WERI-Rb-1 (cell line): ENCODE measurements at regions not wholly inside any gene's neighbourhood (a gene's known extent, or its start where the extent isn't known, plus 50 kb on each side); places are given as distances from the start of the nearest gene placed in this dataset.

Experiments
- DNase-seq: peaks from one replicate; pipeline ENCODE4 v3.0.0-alpha.2; 2020
- H3K27ac ChIP-seq: fragments of 250-450 bp; sonication (Bioruptor Pico); 2 replicates; pipeline ENCODE4 v1.5.1; 2020; ENCODE audit warnings: mild to moderate bottlenecking, moderate library complexity
- H3K27me3 ChIP-seq: fragments of 250-450 bp; sonication (Bioruptor Pico); 2 replicates; pipeline ENCODE4 v1.5.1; 2021; ENCODE audit warnings: mild to moderate bottlenecking, low read depth, moderate library complexity; ENCODE audit not compliant: insufficient read depth, severe bottlenecking
- H3K36me3 ChIP-seq: fragments of 250-450 bp; sonication (Bioruptor Pico); 2 replicates; pipeline ENCODE4 v1.5.1; 2020; ENCODE audit warnings: mild to moderate bottlenecking, moderate library complexity
- H3K4me3 ChIP-seq: 2 replicates; pipeline ENCODE4 v1.5.1; 2011; ENCODE audit warnings: low read depth, mild to moderate bottlenecking, control low read depth, low read length
- H3K9me3 ChIP-seq: fragments of 250-450 bp; sonication (Bioruptor Pico); 2 replicates; pipeline ENCODE4 v1.5.1; 2021; ENCODE audit warnings: mild to moderate bottlenecking, moderate library complexity; ENCODE audit not compliant: severe bottlenecking
- TF ChIP-seq, protein P1 (sequence below): IDR thresholded peaks from 2 replicates; pipeline ENCODE4 v1.5.1; 2011; ENCODE audit warnings: low read depth, mild to moderate bottlenecking, control low read depth, inconsistent platforms, low read length

DNA sequence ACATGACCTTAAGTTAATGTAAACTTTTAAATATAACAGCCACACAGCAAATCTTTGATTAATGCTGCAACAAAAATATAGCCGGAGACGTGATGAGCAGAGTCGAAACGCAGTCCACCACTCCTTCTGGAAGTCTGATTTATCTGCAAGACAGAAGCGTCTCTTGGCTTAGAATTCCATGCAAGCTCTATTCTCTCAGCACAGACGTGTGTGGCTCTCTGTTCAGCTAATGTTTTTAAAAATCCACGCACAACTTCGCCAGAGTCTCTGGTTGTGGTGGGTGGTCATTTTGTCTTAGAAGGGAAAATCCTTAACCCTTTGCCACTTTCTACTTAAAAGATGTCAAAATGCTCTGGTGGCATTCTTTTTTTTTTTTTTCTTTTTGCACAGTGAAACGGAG, 438.0 kb upstream of the MGMT start:
- Histone ChIP-seq H3K9me3 (no peaks in the 10 kb centered on the region), H3K27ac (no peak overlapping the region), H3K27me3 (no peaks in the 10 kb centered on the region), H3K4me3 (no peak overlapping the region), H3K36me3 (no peaks in the 10 kb centered on the region)
- no peak for DNase-seq
- TF ChIP-seq, protein P1, sequence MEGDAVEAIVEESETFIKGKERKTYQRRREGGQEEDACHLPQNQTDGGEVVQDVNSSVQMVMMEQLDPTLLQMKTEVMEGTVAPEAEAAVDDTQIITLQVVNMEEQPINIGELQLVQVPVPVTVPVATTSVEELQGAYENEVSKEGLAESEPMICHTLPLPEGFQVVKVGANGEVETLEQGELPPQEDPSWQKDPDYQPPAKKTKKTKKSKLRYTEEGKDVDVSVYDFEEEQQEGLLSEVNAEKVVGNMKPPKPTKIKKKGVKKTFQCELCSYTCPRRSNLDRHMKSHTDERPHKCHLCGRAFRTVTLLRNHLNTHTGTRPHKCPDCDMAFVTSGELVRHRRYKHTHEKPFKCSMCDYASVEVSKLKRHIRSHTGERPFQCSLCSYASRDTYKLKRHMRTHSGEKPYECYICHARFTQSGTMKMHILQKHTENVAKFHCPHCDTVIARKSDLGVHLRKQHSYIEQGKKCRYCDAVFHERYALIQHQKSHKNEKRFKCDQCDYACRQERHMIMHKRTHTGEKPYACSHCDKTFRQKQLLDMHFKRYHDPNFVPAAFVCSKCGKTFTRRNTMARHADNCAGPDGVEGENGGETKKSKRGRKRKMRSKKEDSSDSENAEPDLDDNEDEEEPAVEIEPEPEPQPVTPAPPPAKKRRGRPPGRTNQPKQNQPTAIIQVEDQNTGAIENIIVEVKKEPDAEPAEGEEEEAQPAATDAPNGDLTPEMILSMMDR = no peak

DNA sequence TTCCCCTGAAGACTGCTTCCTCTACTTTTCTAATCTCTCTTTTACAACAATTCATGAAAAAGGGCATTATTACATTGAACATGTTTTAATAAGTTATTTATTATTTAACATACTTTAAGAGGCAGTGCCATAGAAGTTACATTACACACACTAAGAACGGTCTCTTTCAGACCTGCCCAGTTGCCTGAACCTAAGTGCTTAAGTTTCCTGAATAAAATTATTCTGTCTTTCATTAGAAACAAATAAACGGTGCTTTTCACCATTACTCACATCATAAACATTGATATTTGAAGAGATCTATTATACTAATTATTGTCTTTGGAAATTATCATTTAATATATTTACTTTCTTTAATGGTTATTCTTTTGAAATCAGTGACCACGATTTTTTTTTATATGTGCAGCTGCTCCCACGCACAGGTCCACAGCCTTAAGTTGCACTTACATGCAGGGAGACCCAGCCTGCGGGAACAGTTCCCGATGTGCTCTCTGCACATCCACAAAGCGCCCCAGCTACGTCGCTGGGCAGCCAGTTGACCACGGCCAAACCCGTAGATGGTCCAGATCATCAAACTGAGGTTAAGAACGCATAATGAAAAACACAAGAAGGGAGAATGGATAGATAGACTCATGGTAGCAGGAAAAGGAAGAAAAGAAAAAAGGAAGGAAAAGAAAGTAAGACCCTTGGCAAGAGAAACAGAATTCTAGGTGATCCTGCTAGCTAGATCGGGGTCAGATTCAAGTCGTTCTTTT, 437.0 kb upstream of the MGMT start:
- TF ChIP-seq, protein P1 = no peak
- no peak overlapping the region for H3K4me3 ChIP-seq
- H3K9me3 ChIP-seq = no peaks in the 10 kb centered on the region
- no peaks in the 10 kb centered on the region for H3K36me3 ChIP-seq
- no peaks in the 10 kb centered on the region for H3K27me3 ChIP-seq
- no peak for DNase-seq
- H3K27ac ChIP-seq = no peak overlapping the region

DNA sequence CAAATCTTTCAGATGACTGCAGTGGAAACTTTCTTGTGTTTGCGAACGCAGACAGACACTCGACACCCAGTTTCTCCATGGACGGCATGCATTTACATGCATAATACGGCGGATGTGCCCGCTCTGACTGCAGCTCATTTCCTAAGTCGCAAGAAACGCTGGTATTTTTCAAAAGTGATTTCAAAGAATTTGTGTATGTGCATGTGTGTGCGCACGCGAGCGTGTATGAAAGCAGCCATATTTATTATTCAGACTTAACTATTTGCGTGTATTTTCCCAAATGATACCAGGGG, 436.5 kb upstream of the MGMT start:
- Histone ChIP-seq H3K27me3 (no peaks in the 10 kb centered on the region), H3K4me3 (no peak overlapping the region), H3K27ac (no peak overlapping the region), H3K36me3 (no peaks in the 10 kb centered on the region), H3K9me3 (no peaks in the 10 kb centered on the region)
- DNase-seq = no peak
- TF ChIP-seq, protein P1 = no peak

- Histone ChIP-seq H3K9me3 (no peaks in the 10 kb centered on the region), H3K4me3 (no peak overlapping the region), H3K27ac (no peak overlapping the region), H3K36me3 (no peaks in the 10 kb centered on the region), H3K27me3 (no peaks in the 10 kb centered on the region)
- TF ChIP-seq, protein P1 = peak; percentile 92
- DNase-seq = peak; percentile 58
Observed at GRCh38 chr10:129030996-129031843, 435.8 kb upstream of the MGMT start.

GRCh38 chr10:129031844-129032150, 435.2 kb upstream of the MGMT start:
- TF ChIP-seq, protein P1 = no peak
- Histone ChIP-seq H3K27ac (no peak overlapping the region), H3K4me3 (no peak overlapping the region), H3K27me3 (no peaks in the 10 kb centered on the region), H3K36me3 (no peaks in the 10 kb centered on the region), H3K9me3 (no peaks in the 10 kb centered on the region)
- DNase-seq = no peak
